GM13976 (cell line): ENCODE measurements at regions not wholly inside any gene's neighbourhood (a gene's known extent, or its start where the extent isn't known, plus 50 kb on each side); places are given as distances from the start of the nearest gene placed in this dataset.

Experiments
- DNase-seq: peaks from one replicate; pipeline ENCODE4 v3.0.0; 2012; ENCODE audit warnings: low spot score
- CTCF ChIP-seq: IDR thresholded peaks from 2 replicates; pipeline ENCODE4 v1.5.1; 2012; ENCODE audit warnings: borderline replicate concordance, mild to moderate bottlenecking; ENCODE audit not compliant: insufficient read depth; ENCODE audit errors: extremely low read depth, missing control alignments, control extremely low read depth
- in situ Hi-C: fragments of 300-500 bp; cut with MboI; formaldehyde crosslinking; loops from one replicate; pipeline ENCODE4 v1.12.0; 2022; ENCODE audit warnings: low sequenced_read_pairs, mixed read lengths, inconsistent platforms; ENCODE audit not compliant: unreplicated experiment

GRCh38 chr11:122019908-122020694 lies 95.9 kb downstream of the BLID start:
- in situ Hi-C loops = no loop called here
- TF ChIP-seq CTCF = no peak

GRCh38 chr11:122007601-122008071 lies 108.4 kb downstream of the BLID start:
- in situ Hi-C loops = no loop called here
- TF ChIP-seq CTCF = no peak
- DNase-seq = no peak

More at GRCh38 chr11:122019908-122020694, 95.9 kb downstream of the BLID start:
- DNase-seq = no peak

DNA sequence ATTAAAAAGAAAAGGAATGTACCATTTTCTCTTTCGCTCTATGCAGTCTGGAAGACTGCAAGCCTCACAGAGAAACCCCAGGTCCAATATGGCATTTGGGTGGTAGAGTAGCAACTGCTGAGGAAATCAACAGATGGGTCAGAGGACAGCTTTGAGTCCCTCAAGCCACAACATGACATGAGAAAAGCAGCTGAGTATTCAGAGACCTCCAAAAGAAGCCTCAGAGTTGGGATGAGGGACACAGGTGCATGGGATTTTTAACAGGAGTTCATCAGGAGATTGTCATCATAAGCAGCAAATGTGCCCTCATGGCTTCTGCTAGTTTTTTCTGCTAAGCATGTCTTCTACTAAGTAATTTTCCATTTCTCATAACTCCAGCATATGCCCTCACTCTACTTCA lies 111.6 kb downstream of the BLID start:
- TF ChIP-seq CTCF = no peak
- DNase-seq = no peak
- in situ Hi-C loops = no loop called here

- no peak for TF ChIP-seq CTCF
- no peak for DNase-seq
- in situ Hi-C loops = no loop called here
Observed at GRCh38 chr11:122002926-122003325, 113.1 kb downstream of the BLID start.

DNA sequence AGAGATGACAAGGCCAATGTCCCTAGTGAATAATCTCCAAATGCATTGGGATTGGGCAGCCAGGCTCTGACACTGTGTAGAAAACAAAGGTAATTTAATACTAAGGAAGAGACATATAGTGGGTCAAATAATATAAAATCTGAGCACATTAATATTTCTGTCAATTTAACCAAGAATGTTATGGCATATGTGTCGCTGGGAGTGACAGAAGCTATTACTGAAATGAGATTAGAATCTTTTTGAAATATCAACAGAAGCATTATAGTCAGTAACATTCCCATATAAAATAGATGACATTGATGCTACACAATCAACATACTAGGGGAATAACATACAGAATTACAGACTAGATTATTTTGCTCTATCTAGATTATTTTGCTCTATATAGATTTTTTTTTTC lies 114.0 kb downstream of the BLID start:
- TF ChIP-seq CTCF = no peak
- no peak for DNase-seq
- in situ Hi-C loops = no loop called here

DNA sequence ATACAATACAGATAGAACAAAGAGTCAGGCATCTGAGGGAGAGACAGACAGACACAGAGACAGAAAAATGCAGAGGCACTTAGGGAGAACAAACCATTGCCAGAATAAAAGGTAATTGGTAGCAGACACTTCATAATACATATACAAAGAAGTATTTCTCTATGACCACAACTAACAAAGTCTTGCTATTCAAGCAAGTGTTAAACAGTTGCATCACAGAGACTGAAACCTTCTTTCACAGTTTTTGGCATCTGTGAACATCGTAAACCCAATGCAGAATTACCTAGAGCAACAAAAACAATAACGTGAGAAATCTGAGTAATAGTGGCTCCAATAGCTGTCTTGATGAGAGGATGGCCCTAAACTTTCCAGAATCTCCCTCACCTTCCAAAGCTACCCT lies 116.4 kb downstream of the BLID start:
- in situ Hi-C loops = no loop called here
- no peak for TF ChIP-seq CTCF
- no peak for DNase-seq

GRCh38 chr11:121996574-121996973 lies 119.4 kb downstream of the BLID start:
- in situ Hi-C loops = no loop called here
- DNase-seq = no peak
- no peak for TF ChIP-seq CTCF
